Heart right ventricle (tissue), 16 donors: ENCODE measurements at regions not wholly inside any gene's neighbourhood (a gene's known extent, or its start where the extent isn't known, plus 50 kb on each side); places are given as distances from the start of the nearest gene placed in this dataset.

Experiments used
- ATAC-seq, 8 donors: fragments of 200-7000 bp; cut with Tn5 transposase; one replicate each; pipeline ENCODE4 v1.9.1; 2020; ENCODE audit warnings: mild to moderate bottlenecking in 8 of 8, moderate library complexity in 8 of 8, moderate number of reproducible peaks in 1 of 8
- DNase-seq, 2 donors: peaks; one replicate each; pipeline ENCODE4 v3.0.0-alpha.2; 2020
- H3K27ac ChIP-seq, 10 donors: fragments of 200-600 bp; sonication (generic) in 2 of 10; one replicate each; pipeline versions ENCODE4 v1.5.0 to v1.8.0; 2020 to 2022; ENCODE audit warnings: mild to moderate bottlenecking in 3 of 10
- H3K27me3 ChIP-seq, 7 donors: fragments of 200-600 bp; one replicate each; pipeline ENCODE4 v1.8.0; 2021 to 2022; ENCODE audit warnings: mild to moderate bottlenecking in 2 of 7
- H3K36me3 ChIP-seq, 9 donors: fragments of 200-600 bp; sonication (generic) in 1 of 9; one replicate each; pipeline versions ENCODE4 v1.5.0 to v1.8.0; 2020 to 2022; ENCODE audit warnings: mild to moderate bottlenecking in 2 of 9
- H3K4me1 ChIP-seq, 9 donors: fragments of 200-600 bp; sonication (generic) in 1 of 9; one replicate each; pipeline versions ENCODE4 v1.5.0 to v1.8.0; 2020 to 2022; ENCODE audit warnings: mild to moderate bottlenecking in 4 of 9
- H3K4me3 ChIP-seq, 10 donors: fragments of 200-600 bp; sonication (generic) in 2 of 10; one replicate each; pipeline versions ENCODE4 v1.5.0 to v1.8.0; 2020 to 2022; ENCODE audit warnings: mild to moderate bottlenecking in 7 of 10, moderate library complexity in 2 of 10
- H3K9me3 ChIP-seq, 11 donors: fragments of 200-600 bp in 10 of 11; sonication (generic) in 2 of 11; one replicate each; pipeline versions ENCODE4 v1.5.0 to v1.8.0; 2013 to 2022; ENCODE audit warnings: mild to moderate bottlenecking in 2 of 11, control low read depth in 1 of 11, moderate library complexity in 1 of 11
- WGBS, 2 donors: extraction: QIAGEN DNeasy Blood & Tissue Kit; methylation state at CpG; one replicate each; pipeline ENCODE4 v1.1.7; 2013; ENCODE audit warnings: inconsistent platforms in 1 of 2; 5-methylcytosine and 5-hydroxymethylcytosine counted together
- intact Hi-C, 10 donors: fragments of 100-400 bp; cut with DNase I; formaldehyde crosslinking; loops; one replicate each; pipeline versions ENCODE4 v1.11.1 to v1.14.2; 2022
- TF ChIP-seq, protein P1 (sequence below), 9 donors: fragments of 200-600 bp; sonication (generic) in 2 of 9; IDR thresholded peaks; one replicate each; pipeline versions ENCODE4 v1.5.0 to v1.8.0; 2021 to 2022; ENCODE audit warnings: antibody characterized with exemption in 9 of 9, mild to moderate bottlenecking in 5 of 9, moderate library complexity in 1 of 9
- donor health status: Arrhythmogenic right ventricular cardiomyopathy.
- donor health status: ischemic (EF 13 %, LVEDD 7.1; RV severe dilation, severe dysfunction).
- donor health status: healthy with polysubstance abuse.
- donor health status: DM: no; HTN: yes; CAD: no.
- donor health status: DM: no; HTN: no; CAD: no.
- donor health status: ischemic (EF 25% LVEDD 6.9; RV normal size, moderate dysfunction).
- donor health status: ischemic (EF 25% LVEDD 5.7; RV mildly dilated, moderate dysfunction).
- donor health status: healthy.
- donor health status: DM: yes; HTN: yes; CAD: no.
- donor health status: Ischemic cardiomyopathy.
- donor health status: ischemic (EF 35%, LVEDD 5.7; RV mildly dilated, moderate dysfunction).
- donor health status: nonischemic (EF 11% LVEDD 7.7; RV severe dilation, severe dysfunction).
- donor health status: DM: yes; HTN: yes; CAD: no.
- donor health status: PGD.
- donor health status: ischemic (EF 29% LVEDD 5.4; RV normal size, mild dysfunction).
- donor health status: nonischemic (EF 23%, LVEDD 6.1; RV moderate dilation, normal function).

DNA sequence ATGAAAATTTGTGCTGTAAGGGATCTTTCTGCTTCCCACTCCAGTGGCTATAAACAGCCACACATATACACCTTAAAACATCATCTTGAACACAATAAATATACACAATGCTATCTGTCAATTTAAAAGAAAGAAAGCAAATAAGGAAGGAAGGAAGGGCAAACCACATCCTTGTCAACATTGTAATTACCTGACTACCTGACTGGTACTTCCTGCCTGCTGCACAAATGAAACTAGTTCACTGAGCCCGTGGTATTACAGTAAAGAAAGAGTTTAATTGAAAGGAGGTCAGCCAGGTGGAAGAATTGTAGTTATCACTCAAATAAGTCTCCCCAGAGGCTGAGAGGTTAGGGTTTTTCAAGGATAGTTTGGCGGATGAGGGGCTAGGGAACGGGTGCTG is 344.4 kb upstream of the ASIC2 start:
- ATAC-seq (no peak), DNase-seq (no peak)

DNA sequence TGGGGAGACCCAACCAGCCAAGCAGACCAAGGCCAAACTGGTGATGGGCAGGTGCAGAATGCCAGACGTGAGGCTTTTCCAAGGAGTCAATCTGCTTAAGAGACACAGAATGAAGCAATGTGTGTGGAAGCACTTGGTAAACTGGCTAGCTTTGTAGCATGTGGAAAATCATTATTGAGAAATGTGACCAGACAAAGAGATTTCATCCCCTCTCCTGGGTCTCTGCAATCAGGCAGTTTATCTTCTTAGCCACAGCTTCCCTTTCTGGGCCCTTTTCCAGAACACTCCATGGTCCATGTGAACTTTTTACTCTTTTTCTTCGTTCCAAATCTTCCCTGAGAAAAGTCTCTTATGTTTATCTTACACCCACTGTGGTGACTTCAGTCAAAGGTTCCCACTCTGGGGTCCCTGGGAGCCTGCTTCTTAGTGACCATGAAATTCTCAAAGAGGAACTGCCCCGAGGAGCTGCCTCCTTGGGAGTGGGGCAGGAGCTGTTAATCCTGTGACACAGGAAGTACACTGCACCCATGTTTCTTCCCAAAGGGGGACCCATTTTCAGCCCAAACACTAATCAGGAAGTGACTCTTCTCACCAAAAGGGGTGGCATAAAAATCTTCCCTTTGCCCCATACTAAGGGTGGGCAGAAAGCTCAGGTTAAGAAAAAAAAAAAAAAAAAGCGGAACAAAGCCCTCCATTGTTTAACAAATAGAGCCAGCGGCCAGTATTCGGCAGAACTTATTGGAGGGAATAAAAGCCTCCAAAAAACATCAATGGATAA is 346.2 kb upstream of the ASIC2 start:
- intact Hi-C loops, result no loop called here
- H3K4me3 ChIP-seq, result no peak overlapping the region
- peaks cover 0 to 15% (median 0%) of the 10 kb centered on the region in 7 donors for H3K27me3 ChIP-seq
- TF ChIP-seq, protein P1, sequence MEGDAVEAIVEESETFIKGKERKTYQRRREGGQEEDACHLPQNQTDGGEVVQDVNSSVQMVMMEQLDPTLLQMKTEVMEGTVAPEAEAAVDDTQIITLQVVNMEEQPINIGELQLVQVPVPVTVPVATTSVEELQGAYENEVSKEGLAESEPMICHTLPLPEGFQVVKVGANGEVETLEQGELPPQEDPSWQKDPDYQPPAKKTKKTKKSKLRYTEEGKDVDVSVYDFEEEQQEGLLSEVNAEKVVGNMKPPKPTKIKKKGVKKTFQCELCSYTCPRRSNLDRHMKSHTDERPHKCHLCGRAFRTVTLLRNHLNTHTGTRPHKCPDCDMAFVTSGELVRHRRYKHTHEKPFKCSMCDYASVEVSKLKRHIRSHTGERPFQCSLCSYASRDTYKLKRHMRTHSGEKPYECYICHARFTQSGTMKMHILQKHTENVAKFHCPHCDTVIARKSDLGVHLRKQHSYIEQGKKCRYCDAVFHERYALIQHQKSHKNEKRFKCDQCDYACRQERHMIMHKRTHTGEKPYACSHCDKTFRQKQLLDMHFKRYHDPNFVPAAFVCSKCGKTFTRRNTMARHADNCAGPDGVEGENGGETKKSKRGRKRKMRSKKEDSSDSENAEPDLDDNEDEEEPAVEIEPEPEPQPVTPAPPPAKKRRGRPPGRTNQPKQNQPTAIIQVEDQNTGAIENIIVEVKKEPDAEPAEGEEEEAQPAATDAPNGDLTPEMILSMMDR (IDR thresholded peaks at IDR 0.05), result no peak
- 49 to 57% methylated on average over 6 of the region's 6 CpGs for WGBS, 2 donors
- ATAC-seq (no peak), DNase-seq (no peak)
- no peaks in the 10 kb centered on the region for H3K36me3 ChIP-seq
- no peaks in the 10 kb centered on the region for H3K4me1 ChIP-seq
- H3K9me3 ChIP-seq, result peaks cover 0 to 12% (median 0%) of the 10 kb centered on the region in 11 donors
- H3K27ac ChIP-seq, result no peak overlapping the region

More for the DNA sequence above, 344.4 kb upstream of the ASIC2 start:
- peaks cover 0 to 15% (median 5%) of the 10 kb centered on the region in 7 donors for H3K27me3 ChIP-seq
- no peak overlapping the region for H3K27ac ChIP-seq
- H3K4me1 ChIP-seq, result no peaks in the 10 kb centered on the region
- TF ChIP-seq, protein P1 (IDR thresholded peaks at IDR 0.05), result no peak
- H3K36me3 ChIP-seq, result no peaks in the 10 kb centered on the region
- H3K9me3 ChIP-seq, result peaks cover 0 to 12% (median 0%) of the 10 kb centered on the region in 11 donors
- H3K4me3 ChIP-seq, result no peak overlapping the region
- intact Hi-C loops, result no loop called here
- WGBS, 2 donors, result 65 to 80% methylated on average over 3 of the region's 3 CpGs

DNA sequence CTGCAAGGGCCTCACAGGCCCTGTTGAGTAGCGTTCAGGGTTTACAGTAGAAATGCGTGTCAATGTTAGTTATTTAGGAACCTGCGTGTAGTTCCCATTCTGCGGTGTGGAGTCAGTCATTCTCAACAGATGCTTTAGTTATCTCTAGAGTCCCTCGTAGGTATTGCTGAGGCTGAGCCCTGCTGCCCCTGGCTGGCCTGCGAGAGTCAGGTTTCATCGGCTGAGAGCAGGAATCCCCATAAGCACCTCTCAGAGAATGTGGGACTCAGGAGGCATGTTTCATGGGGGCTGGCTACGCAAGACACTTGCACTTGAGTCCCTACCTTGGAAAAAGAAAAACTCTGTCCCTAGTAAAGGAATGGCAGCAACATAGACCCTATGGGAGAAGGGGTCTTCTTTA is 347.5 kb upstream of the ASIC2 start:
- 49 to 65% methylated on average over 8 of the region's 8 CpGs for WGBS, 2 donors
- ATAC-seq, result no peak
- TF ChIP-seq, protein P1 (IDR thresholded peaks at IDR 0.05), result no peak
- peaks cover 0 to 19% (median 0%) of the 10 kb centered on the region in 7 donors for H3K27me3 ChIP-seq
- no peak overlapping the region for H3K27ac ChIP-seq
- H3K4me1 ChIP-seq, result no peaks in the 10 kb centered on the region
- no peaks in the 10 kb centered on the region for H3K36me3 ChIP-seq
- no peak for DNase-seq
- intact Hi-C loops, result loop anchor here in 1 of 10 donors (10.0 kb wide), 1 partner anchor 116 kb away; no protein-coding TSS in a partner anchor
- H3K4me3 ChIP-seq, result no peak overlapping the region
- peaks cover 0 to 12% (median 0%) of the 10 kb centered on the region in 11 donors for H3K9me3 ChIP-seq

DNA sequence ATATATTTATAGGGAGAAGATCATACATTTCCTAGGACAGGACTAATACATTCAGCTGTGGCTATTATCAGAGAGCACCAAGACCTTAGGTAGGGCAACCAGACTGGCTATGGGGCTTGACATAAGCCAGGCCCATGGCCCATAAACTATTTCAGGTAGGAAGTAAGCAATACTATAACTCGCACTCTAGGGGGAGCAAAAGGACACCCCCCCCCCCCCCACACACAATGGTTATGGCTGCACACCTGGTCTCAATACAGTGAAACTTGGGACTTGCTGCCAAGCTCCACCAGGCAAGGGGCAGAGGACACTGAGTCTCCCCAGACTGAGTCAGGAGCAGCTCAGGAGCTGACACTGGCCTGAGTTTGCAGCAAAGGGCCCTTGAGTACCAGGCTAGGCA is 348.9 kb upstream of the ASIC2 start:
- Histone ChIP-seq H3K9me3 (peaks cover 0 to 12% (median 0%) of the 10 kb centered on the region in 11 donors), H3K4me3 (no peak overlapping the region), H3K4me1 (no peaks in the 10 kb centered on the region), H3K27me3 (peaks cover 0 to 19% (median 0%) of the 10 kb centered on the region in 7 donors), H3K36me3 (no peaks in the 10 kb centered on the region), H3K27ac (no peak overlapping the region)
- intact Hi-C loops, result loop anchor here in 2 of 10 donors (1.0 to 10.0 kb wide), 2 partner anchors 31 to 117 kb away; no protein-coding TSS in a partner anchor
- WGBS, 2 donors, result 14 to 34% methylated on average over 1 of the region's 1 CpG
- ATAC-seq, result no peak
- no peak for DNase-seq
- TF ChIP-seq, protein P1 (IDR thresholded peaks at IDR 0.05), result no peak
